Skeletal muscle satellite cell (primary cell): ENCODE measurements at regions not wholly inside any gene's neighbourhood (a gene's known extent, or its start where the extent isn't known, plus 50 kb on each side); places are given as distances from the start of the nearest gene placed in this dataset.
"Not testable (repeated sequence)": the region's sequence is repeated elsewhere in the genome, so short reads cannot be mapped to it uniquely, and the experiment has no call there.

Source experiments
- H3K27me3 ChIP-seq: 2 replicates; pipeline ENCODE4 v1.7.0; 2013; ENCODE audit warnings: low read length; ENCODE audit not compliant: control insufficient read depth, insufficient read depth
- H3K36me3 ChIP-seq: 2 replicates; pipeline ENCODE4 v1.7.0; 2013; ENCODE audit warnings: mild to moderate bottlenecking, control low read depth, low read length; ENCODE audit not compliant: insufficient read depth
- H3K4me1 ChIP-seq: 2 replicates; pipeline ENCODE4 v1.7.0; 2013; ENCODE audit warnings: low read length; ENCODE audit not compliant: control insufficient read depth, insufficient read depth
- H3K4me2 ChIP-seq: 2 replicates; pipeline ENCODE4 v1.7.0; 2013; ENCODE audit warnings: mild to moderate bottlenecking, low read length
- H3K4me3 ChIP-seq: 2 replicates; pipeline ENCODE4 v1.7.0; 2013; ENCODE audit warnings: low read length
- H3K9ac ChIP-seq: 2 replicates; pipeline ENCODE4 v1.7.0; 2013; ENCODE audit warnings: mild to moderate bottlenecking, low read depth, low read length, moderate library complexity
- H3K9me3 ChIP-seq: replicated peaks from 2 replicates; pipeline ENCODE4 v1.7.0; 2013; ENCODE audit warnings: mild to moderate bottlenecking, control low read depth, low read length

DNA sequence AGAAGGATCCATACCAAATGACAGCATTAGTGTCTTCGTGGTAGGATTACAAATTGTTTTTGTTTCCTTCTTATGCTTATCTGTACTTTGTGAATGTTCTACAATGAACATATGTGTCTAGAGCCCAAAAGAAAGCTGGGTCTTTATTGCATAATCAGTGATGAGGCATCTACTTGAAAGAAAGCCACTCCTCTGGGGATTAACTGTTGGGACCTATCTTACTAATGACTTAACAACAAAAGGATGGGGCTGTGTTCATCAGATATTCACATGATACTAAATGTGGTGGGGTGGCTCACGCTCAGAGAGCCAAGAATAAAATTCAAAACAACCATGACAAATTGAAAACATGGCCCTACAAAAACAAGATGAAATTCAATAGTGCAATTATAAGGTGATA, 160.2 kb downstream of the RGS9 start:
- Histone ChIP-seq H3K4me1 (no peaks in the 10 kb centered on the region), H3K36me3 (no peaks in the 10 kb centered on the region), H3K9ac (no peak overlapping the region), H3K9me3 (no peaks in the 10 kb centered on the region), H3K4me3 (no peak overlapping the region), H3K27me3 (peaks cover 18% of the 10 kb centered on the region), H3K4me2 (no peak overlapping the region)

DNA sequence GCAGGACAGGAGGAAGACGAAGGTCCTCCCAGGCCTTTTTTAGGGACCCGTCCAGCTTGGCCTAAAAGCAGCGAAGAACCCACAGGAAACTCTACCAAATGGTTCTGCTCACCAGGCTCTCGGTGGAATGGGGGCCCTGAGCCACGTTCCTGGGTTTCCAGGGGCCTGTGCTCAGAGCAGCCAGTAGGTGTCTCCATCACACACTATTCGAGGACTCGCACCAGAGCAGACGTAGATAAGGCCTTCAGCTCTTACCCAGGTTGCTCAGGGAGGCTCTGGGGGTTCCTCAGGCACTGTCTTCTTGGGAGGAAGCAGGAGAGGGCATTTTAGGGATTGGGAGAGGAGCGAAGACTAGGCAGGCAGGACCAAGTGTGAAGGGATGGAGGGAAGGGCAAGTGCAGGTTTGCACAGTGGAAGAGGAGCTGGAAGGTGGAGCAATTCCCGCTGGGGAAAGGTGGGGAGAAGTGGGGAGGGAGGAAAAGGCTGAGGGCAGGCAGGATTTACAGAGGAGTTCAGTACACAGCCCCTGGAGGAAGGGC, 157.1 kb downstream of the RGS9 start:
- Histone ChIP-seq H3K4me3 (no peak overlapping the region), H3K36me3 (no peaks in the 10 kb centered on the region), H3K9ac (no peak overlapping the region), H3K27me3 (peaks cover 16% of the 10 kb centered on the region), H3K4me1 (no peaks in the 10 kb centered on the region), H3K4me2 (peak overlapping the region; percentile 42), H3K9me3 (no peaks in the 10 kb centered on the region)

DNA sequence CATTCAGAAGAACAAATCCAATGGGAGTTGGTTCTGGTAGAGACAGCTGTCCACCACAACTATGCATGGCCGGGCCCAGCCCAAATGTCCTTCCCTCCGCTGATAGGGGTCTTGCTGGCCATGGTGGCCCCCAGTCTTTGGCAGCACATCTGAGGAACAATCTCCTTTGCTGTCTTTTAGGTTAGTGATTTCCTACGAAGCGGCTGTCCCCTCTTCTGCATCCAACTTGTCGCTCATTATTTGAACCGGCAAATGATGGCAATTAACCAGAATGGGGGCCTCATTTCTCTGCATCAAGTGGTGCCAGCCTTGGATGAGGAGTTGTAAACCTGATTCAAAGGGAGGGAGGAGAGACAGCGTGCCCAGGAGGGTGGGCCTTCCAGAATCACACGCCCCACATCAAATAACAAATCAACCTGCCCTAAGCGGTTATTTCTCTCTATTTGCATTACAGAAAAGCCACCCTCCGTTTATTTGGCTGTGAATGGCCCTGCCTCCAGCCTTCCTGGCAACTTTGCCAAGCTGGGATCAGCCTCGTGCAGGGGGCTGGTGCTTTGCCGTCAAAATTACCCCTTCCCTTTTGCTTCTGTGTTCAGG, 156.5 kb downstream of the RGS9 start:
- Histone ChIP-seq H3K4me3 (no peak overlapping the region), H3K9ac (no peak overlapping the region), H3K27me3 (peaks cover 16% of the 10 kb centered on the region), H3K4me2 (peak overlapping the region; percentile 42), H3K4me1 (no peaks in the 10 kb centered on the region), H3K36me3 (no peaks in the 10 kb centered on the region), H3K9me3 (no peaks in the 10 kb centered on the region)

DNA sequence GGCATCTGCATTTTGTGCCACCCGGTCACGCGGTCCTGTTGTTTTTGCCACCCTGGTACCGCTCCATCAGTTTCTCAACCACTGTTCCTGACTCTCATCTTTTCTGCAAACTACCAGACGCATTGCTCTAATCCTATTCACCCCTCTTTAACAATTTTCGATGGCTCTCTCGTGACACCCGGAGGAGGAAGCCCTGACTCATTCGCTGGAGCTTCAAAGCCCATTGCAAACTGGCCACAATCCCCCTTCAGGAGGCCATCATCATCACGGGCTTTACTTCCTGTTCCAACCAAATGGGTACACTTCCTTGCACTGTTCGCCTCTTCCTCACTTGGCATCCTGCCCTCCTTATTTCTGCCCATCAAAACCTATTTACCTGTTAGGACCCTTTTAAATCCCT, 155.3 kb downstream of the RGS9 start:
- Histone ChIP-seq H3K4me1 (no peaks in the 10 kb centered on the region), H3K9me3 (peaks cover 4% of the 10 kb centered on the region), H3K36me3 (no peaks in the 10 kb centered on the region), H3K4me2 (no peak overlapping the region), H3K4me3 (no peak overlapping the region), H3K9ac (no peak overlapping the region), H3K27me3 (peaks cover 15% of the 10 kb centered on the region)

DNA sequence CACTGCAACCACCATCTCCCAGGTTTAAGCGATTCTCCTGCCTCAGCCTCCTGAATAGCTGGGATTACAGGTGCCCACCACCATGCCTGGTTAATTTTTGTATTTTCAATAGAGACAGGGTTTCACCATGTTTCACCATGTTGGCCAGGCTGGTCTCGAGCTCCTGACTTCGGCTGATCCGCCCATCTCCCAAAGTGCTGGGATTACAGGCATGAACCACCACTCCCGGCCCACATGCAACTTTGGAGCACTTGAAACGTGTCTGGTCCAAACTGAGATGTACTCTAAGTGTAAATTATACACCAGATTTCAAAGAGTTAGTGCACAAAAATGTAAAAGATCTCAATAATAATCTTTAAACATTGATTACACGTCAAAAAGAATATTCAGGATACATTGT, 154.1 kb downstream of the RGS9 start:
- not testable (repeated sequence) for H3K4me1 ChIP-seq, H3K4me2 ChIP-seq, H3K36me3 ChIP-seq, H3K9me3 ChIP-seq, H3K9ac ChIP-seq, H3K4me3 ChIP-seq
- H3K27me3 ChIP-seq: peaks cover 15% of the 10 kb centered on the region

DNA sequence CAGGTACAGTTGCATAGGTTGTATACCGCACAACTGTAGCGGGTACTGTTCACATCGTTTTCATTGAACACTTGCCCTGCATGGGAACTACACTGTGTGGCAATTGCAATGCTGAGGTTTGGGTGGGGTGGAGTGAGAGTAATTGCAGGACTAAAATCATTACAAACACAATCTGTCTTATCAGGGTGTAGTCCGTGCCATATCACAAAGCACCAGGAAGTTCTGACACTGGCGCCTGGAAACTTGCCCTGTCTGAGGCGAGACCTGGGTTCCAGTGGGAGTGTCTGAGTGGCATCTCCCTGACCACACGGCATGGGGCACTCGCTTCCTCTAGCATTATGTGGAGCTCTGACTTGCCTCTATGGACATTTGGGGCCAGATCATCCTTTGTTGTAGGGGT, 153.4 kb downstream of the RGS9 start:
- Histone ChIP-seq H3K9ac (no peak overlapping the region), H3K9me3 (peaks cover 4% of the 10 kb centered on the region), H3K27me3 (peaks cover 12% of the 10 kb centered on the region), H3K4me3 (no peak overlapping the region), H3K36me3 (no peaks in the 10 kb centered on the region), H3K4me1 (no peaks in the 10 kb centered on the region), H3K4me2 (no peak overlapping the region)

DNA sequence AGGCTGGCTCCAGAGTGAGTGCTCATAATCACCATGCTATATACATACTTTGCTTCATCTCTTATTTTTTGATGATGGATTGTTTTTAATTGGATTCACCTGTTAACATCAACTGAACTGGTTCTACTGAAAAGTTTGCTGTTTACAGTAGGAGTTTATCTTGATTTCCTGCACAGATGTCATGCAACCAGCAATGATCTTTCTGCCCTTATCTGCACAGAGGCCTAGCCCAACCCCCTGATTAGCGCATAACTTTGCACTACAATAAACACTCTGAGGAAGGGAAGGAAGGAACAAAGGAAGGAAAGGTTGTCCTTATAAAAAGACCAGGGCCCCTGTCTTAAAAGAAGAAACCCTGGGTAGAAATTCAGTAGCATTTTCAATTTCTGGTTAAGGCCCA, 152.9 kb downstream of the RGS9 start:
- no peak overlapping the region for H3K4me3 ChIP-seq
- peaks cover 4% of the 10 kb centered on the region for H3K9me3 ChIP-seq
- H3K9ac ChIP-seq: no peak overlapping the region
- H3K36me3 ChIP-seq: no peaks in the 10 kb centered on the region
- no peak overlapping the region for H3K4me2 ChIP-seq
- H3K27me3 ChIP-seq: peaks cover 8% of the 10 kb centered on the region
- no peaks in the 10 kb centered on the region for H3K4me1 ChIP-seq

DNA sequence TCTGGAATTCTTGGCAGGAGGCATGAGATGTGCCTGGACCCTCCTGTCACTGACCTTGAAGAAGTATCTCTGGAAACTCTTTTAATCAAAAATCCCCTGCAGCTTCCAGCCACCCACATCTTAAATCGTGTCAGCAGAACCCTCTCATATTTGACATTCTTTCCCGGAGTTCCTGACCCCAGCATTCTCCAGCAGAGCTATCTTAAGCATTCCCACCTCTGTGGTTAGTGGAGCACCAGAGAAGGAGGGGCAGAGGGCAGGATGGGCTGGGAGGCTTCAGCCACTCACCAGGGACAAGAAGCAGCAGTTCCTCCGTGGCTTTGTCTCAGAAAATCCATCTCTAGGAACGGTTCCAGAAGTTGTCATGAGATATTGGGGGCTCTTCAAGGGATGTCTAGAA, 149.9 kb downstream of the RGS9 start:
- H3K9ac ChIP-seq: no peak overlapping the region
- peak overlapping the region; percentile 31 for H3K4me2 ChIP-seq

DNA sequence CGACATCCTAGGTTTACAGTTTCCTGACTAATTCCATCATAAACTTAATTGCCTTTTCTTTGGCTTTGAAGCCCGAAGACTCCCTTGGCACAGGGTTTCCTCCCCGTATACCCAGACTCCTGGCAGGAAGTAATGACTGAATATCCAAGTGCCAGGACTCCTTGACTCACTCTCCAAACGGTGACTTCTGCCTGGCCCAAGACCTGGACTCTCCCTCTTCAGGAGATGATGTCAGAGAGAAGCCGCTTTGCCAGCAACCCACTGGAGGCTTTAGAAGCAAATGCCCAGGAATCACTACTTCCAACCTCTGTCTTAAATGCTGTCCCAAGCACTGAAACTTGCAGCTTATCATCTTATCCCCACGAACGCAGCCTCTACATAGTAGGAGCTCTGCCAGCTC, 146.5 kb downstream of the RGS9 start:
- H3K4me2 ChIP-seq: no peak overlapping the region
- peaks cover 4% of the 10 kb centered on the region for H3K27me3 ChIP-seq
- H3K4me1 ChIP-seq: peaks cover 5% of the 10 kb centered on the region
- peaks cover 4% of the 10 kb centered on the region for H3K9me3 ChIP-seq
- no peaks in the 10 kb centered on the region for H3K36me3 ChIP-seq
- H3K9ac ChIP-seq: no peak overlapping the region
- H3K4me3 ChIP-seq: no peak overlapping the region

More for the DNA sequence above, 149.9 kb downstream of the RGS9 start:
- Histone ChIP-seq H3K4me3 (no peak overlapping the region), H3K4me1 (peaks cover 5% of the 10 kb centered on the region), H3K9me3 (peaks cover 4% of the 10 kb centered on the region), H3K27me3 (peaks cover 4% of the 10 kb centered on the region), H3K36me3 (no peaks in the 10 kb centered on the region)

DNA sequence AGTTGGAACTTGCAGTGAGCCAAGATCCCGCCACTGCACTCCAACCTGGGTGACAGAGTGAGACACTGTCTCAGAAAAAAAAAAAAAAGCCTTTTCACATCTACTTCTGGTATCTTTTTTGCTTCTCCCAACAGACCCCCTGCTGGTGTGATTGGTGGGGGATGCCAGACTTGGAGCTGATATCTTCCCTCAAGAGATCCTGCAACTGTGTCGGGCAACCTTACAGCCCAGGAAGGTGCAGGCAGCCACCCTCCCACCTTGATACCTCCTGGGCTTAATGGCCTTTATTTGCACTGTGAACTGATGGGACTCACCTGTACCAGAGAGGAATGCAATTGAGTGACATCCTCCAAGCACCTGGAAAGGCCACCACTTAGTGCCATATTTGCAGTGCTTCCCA, 142.3 kb downstream of the RGS9 start:
- Histone ChIP-seq H3K9ac (no peak overlapping the region), H3K36me3 (no peaks in the 10 kb centered on the region), H3K9me3 (no peaks in the 10 kb centered on the region), H3K27me3 (no peaks in the 10 kb centered on the region), H3K4me2 (no peak overlapping the region), H3K4me1 (peaks cover 17% of the 10 kb centered on the region), H3K4me3 (no peak overlapping the region)

DNA sequence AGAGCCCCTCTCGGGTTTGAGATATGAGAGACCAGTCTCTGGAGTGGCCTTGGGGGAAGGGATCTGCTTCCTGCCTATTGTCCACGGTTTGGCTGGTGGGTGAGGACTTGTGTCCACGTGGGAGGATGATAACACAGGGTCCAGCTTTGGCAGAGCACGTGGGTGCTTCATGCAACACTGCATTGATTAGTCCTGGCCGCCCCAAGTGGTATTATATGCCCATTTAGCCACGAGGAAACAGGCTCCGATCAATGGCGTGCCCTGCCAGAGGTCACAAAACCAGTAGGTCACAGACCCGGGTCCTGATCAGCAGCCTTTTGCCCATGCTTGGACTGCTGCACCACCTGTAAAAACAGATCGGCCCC, 141.6 kb downstream of the RGS9 start:
- peaks cover 14% of the 10 kb centered on the region for H3K4me1 ChIP-seq
- H3K9me3 ChIP-seq: no peaks in the 10 kb centered on the region
- H3K36me3 ChIP-seq: no peaks in the 10 kb centered on the region
- H3K27me3 ChIP-seq: no peaks in the 10 kb centered on the region
- H3K9ac ChIP-seq: no peak overlapping the region
- H3K4me3 ChIP-seq: no peak overlapping the region
- no peak overlapping the region for H3K4me2 ChIP-seq

DNA sequence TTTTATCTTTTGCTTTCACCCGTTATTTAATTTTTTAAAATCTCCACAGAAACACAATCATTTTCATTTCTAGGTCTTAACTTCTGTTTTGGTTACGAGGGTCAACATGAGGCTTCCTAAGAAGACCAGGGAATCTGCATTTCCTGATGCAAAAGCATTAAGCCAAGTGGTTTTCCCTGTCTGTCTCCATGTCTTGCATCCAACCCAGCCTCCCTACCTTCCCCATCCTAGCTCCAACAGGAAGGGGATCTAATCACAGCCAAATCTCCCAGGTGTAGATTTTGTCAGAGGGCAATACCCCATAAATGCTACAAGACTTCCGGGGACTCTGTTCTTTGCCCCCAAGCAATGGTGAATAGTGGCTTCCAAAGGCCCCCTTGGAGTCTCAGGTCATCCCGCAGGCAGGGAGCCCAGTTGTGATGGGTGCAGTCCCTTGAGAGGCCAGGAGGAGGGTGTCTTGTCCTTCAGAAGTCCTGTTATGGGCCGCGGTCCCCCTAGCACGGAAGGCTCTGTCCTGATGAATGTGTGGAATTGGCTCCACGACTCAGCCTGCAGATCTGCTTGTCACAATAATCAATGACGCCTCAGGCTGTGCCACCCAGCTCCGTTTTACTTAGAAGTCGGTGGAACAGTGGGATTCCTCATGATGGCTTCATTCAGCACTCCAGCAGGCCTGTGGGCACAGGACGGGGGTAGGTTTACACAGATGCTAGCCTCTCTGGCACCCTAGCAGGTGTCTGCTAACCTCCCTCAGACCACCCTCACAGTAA, 141.1 kb downstream of the RGS9 start:
- Histone ChIP-seq H3K4me2 (peak overlapping the region; percentile 65), H3K27me3 (no peaks in the 10 kb centered on the region), H3K4me1 (peaks cover 12% of the 10 kb centered on the region), H3K36me3 (no peaks in the 10 kb centered on the region), H3K9ac (peak overlapping the region; percentile 10), H3K9me3 (no peaks in the 10 kb centered on the region), H3K4me3 (peak overlapping the region; percentile 33)
